ENCODE measurements at regions not wholly inside any gene's neighbourhood (a gene's known extent, or its start where the extent isn't known, plus 50 kb on each side); places are given as distances from the start of the nearest gene placed in this dataset.

GRCh38 chr12:127590868-127591267, 676.1 kb upstream of the TMEM132C start:
- TF ChIP-seq, protein P1, sequence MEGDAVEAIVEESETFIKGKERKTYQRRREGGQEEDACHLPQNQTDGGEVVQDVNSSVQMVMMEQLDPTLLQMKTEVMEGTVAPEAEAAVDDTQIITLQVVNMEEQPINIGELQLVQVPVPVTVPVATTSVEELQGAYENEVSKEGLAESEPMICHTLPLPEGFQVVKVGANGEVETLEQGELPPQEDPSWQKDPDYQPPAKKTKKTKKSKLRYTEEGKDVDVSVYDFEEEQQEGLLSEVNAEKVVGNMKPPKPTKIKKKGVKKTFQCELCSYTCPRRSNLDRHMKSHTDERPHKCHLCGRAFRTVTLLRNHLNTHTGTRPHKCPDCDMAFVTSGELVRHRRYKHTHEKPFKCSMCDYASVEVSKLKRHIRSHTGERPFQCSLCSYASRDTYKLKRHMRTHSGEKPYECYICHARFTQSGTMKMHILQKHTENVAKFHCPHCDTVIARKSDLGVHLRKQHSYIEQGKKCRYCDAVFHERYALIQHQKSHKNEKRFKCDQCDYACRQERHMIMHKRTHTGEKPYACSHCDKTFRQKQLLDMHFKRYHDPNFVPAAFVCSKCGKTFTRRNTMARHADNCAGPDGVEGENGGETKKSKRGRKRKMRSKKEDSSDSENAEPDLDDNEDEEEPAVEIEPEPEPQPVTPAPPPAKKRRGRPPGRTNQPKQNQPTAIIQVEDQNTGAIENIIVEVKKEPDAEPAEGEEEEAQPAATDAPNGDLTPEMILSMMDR (IDR thresholded peaks at IDR 0.05) = no peak
- no peak for TF ChIP-seq ZFX (IDR thresholded peaks at IDR 0.05; ENCODE audit: borderline replicate concordance)
- no peak overlapping the region for H3K27ac ChIP-seq

- TF ChIP-seq ZFX (IDR thresholded peaks at IDR 0.05; ENCODE audit: borderline replicate concordance) = no peak
- TF ChIP-seq, protein P1 (IDR thresholded peaks at IDR 0.05) = no peak
- H3K27ac ChIP-seq = no peak overlapping the region
These were observed 674.7 kb upstream of the TMEM132C start for GRCh38 chr12:127592245-127592644.

GRCh38 chr12:127594351-127594970, 672.5 kb upstream of the TMEM132C start:
- no peak overlapping the region for H3K27ac ChIP-seq
- TF ChIP-seq, protein P1 (IDR thresholded peaks at IDR 0.05) = no peak
- TF ChIP-seq ZFX (IDR thresholded peaks at IDR 0.05; ENCODE audit: borderline replicate concordance) = no peak

DNA sequence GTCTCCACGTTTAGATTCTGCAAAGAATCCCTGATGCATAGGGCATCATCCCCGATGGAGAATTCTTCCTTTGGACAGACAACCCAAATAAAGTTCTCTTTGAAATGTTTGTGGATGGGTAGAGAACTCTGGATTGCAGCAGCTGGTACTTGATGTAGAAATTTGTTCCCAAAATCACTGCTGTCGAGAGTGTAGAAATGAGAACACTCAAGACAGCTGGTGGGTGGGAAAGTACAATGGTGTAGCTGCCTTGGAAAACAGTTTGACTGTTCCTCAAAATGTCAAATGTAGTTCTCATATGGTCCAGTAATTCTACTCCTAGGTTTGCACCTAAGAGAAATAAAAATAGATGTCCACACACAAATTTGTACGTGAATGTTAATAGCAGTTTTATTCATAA, 671.5 kb upstream of the TMEM132C start:
- TF ChIP-seq ZFX (IDR thresholded peaks at IDR 0.05; ENCODE audit: borderline replicate concordance) = no peak
- TF ChIP-seq, protein P1 (IDR thresholded peaks at IDR 0.05) = no peak
- no peak overlapping the region for H3K27ac ChIP-seq

GRCh38 chr12:127596891-127597290, 670.1 kb upstream of the TMEM132C start:
- TF ChIP-seq, protein P1 (IDR thresholded peaks at IDR 0.05) = no peak
- no peak for TF ChIP-seq ZFX (IDR thresholded peaks at IDR 0.05; ENCODE audit: borderline replicate concordance)
- H3K27ac ChIP-seq = no peak overlapping the region

DNA sequence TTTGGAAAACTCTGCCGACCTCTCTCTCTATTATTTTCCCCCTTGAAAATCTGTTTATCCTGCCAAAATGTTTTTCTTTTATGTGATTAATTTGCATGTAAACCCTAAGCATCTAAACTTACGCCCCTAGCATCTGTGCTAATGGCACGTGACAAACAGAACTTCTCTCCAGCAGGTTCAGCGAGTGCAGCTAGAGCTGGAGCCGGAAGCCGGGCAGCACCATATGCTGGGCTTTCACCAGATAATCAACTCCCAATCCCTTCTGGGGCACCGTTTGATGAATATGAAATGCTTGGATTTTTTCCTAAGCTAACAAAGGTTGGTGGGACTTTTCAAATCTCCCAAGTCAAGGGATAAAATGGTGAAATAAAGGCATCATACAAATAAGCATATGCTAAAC, 667.5 kb upstream of the TMEM132C start:
- no peak overlapping the region for H3K27ac ChIP-seq
- TF ChIP-seq, protein P1 (IDR thresholded peaks at IDR 0.05) = no peak
- no peak for TF ChIP-seq ZFX (IDR thresholded peaks at IDR 0.05; ENCODE audit: borderline replicate concordance)

DNA sequence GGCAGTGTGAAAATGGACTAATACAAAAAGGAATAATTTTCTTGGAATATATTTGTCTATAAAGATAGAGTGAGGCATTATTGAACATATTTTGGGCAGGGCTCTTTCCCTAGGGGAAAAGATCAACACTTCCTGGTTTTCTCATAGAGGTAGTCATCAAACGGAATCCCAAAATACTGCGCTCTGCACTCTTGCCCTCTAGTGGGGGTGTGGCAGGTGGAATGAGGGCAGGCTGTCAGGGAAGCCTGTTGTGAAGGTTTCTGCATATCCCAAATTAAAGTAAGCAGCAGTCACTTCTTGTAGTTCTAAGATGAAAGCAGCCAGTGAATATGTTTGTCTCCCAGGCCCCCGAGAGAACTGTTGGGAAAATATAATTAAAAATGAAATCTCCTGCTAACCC, 666.8 kb upstream of the TMEM132C start:
- TF ChIP-seq ZFX (IDR thresholded peaks at IDR 0.05; ENCODE audit: borderline replicate concordance) = no peak
- TF ChIP-seq, protein P1 (IDR thresholded peaks at IDR 0.05) = no peak; the same call in 1 of the 2 replicates
- no peak overlapping the region for H3K27ac ChIP-seq
